ENCODE measurements at regions not wholly inside any gene's neighbourhood (a gene's known extent, or its start where the extent isn't known, plus 50 kb on each side); places are given as distances from the start of the nearest gene placed in this dataset.
A peak's percentile ranks its signal among the peaks of the same experiment; 100 is the strongest.

DNA sequence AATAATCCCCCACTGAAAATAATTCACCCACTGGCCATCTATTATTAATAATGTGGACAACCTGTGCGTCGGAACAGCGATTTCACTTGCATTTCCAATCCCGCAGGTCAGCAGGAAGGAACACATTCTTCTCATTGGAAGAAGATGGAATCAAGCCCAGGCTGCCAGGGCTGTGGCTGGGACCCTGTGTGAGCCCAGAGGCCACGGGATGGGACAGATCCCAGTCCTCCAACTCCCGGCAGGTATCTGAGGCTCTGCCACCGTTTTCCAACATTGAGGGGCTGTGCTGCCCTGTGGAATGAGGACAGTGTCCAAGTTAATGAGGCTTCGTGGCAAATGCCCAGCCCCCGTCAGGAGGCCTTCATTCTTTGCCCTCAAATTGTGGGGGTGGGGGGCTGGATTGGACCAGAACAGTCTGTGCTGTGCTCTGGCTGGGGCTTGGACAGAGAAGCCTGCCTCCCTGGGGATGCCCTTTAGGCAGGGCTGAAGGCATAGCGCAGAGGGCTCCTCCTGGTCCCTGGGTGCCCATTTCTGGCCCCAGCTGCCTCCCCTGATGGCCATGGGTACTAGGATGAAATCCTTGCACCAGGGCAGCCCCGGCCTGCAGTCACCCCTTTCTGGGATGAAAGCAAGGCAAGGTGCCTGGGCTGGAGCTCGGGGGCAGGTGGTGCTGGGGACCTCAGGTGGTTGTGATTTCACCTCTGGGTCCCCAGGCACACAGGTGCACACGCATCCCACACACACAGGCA lies 195.0 kb upstream of the PPP1R26 start:
- no peak overlapping the region for H2BK5ac ChIP-seq (ENCODE audit: low read depth, low read length, poor library complexity, severe bottlenecking)
- ATAC-seq (ENCODE audit: low read depth) (no peak), DNase-seq (no peak)
- intact Hi-C loops (cut with micrococcal nuclease): no loop called here
- H4K20me1 ChIP-seq (ENCODE audit: insufficient read depth, low read length): no peaks in the 10 kb centered on the region
- no peak overlapping the region for H2AK5ac ChIP-seq (ENCODE audit: low read depth, low read length)
- no peak overlapping the region for H2BK15ac ChIP-seq (ENCODE audit: low read depth, low read length)
- no peak overlapping the region for H2BK20ac ChIP-seq (ENCODE audit: low read depth, low read length)
- ChIA-PET POLR2A (ENCODE audit: unreplicated experiment) (no interaction called here), CTCF (no interaction called here)
- H2AFZ ChIP-seq (replicated peaks; ENCODE audit: low read length, poor library complexity): no peak overlapping the region
- H3K4me3 ChIP-seq (ENCODE audit: insufficient read depth, low read depth, low read length): no peak overlapping the region
- no peak overlapping the region for H2BK120ac ChIP-seq (ENCODE audit: low read depth, low read length)
- H4K91ac ChIP-seq (ENCODE audit: insufficient read depth, low read depth, low read length): no peak overlapping the region
- H3K27ac ChIP-seq (ENCODE audit: insufficient read depth, low read length): no peak overlapping the region
- dilution Hi-C loops (cut with HindIII; ENCODE audit: low sequenced_read_pairs, unreplicated experiment): no loop called here
- H3K9me3 ChIP-seq (ENCODE audit: control insufficient read depth, insufficient read depth, low read length): peaks cover 32% of the 10 kb centered on the region
- H3K56ac ChIP-seq (ENCODE audit: extremely low read depth, insufficient read depth, low read length): no peak overlapping the region
- H3K4me2 ChIP-seq (ENCODE audit: low read depth, low read length): no peak overlapping the region
- no peak overlapping the region for H3K14ac ChIP-seq (replicated peaks; ENCODE audit: low read depth, low read length)
- no peak overlapping the region for H4K8ac ChIP-seq (ENCODE audit: low read depth in 2 of 2, low read length in 2 of 2)
- in situ Hi-C loops (cut with MboI; ENCODE audit: low sequenced_read_pairs): no loop called here
- 66% methylated on average over 4 of the region's 13 CpGs; no CpG with 5 or more reads in 1 of the 2 experiments for WGBS, 2 experiments (ENCODE audit: extremely low coverage in 2 of 2, insufficient read length in 1 of 2)
- no peak overlapping the region for H3K23ac ChIP-seq (ENCODE audit: low read depth, low read length)
- H3K18ac ChIP-seq (ENCODE audit: low read depth, low read length): no peak overlapping the region
- H4K5ac ChIP-seq (ENCODE audit: low read depth, low read length): no peak overlapping the region
- peak overlapping the region; percentile 37 for H2AK9ac ChIP-seq (replicated peaks; ENCODE audit: low read depth, low read length, poor library complexity)
- TF ChIP-seq, protein P1, sequence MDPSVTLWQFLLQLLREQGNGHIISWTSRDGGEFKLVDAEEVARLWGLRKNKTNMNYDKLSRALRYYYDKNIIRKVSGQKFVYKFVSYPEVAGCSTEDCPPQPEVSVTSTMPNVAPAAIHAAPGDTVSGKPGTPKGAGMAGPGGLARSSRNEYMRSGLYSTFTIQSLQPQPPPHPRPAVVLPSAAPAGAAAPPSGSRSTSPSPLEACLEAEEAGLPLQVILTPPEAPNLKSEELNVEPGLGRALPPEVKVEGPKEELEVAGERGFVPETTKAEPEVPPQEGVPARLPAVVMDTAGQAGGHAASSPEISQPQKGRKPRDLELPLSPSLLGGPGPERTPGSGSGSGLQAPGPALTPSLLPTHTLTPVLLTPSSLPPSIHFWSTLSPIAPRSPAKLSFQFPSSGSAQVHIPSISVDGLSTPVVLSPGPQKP (IDR thresholded peaks at IDR 0.05; ENCODE audit: borderline replicate concordance, low read depth, low read length): no peak
- TF ChIP-seq CEBPB (IDR thresholded peaks at IDR 0.05; ENCODE audit: low read depth, low read length) (no peak), NFE2L2 (IDR thresholded peaks at IDR 0.05; ENCODE audit: low read depth, low read length) (no peak), RCOR1 (IDR thresholded peaks at IDR 0.05; ENCODE audit: insufficient replicate concordance, low read length) (no peak), SMC3 (IDR thresholded peaks at IDR 0.05; ENCODE audit: low read depth, low read length) (no peak), MXI1 (IDR thresholded peaks at IDR 0.05; ENCODE audit: borderline replicate concordance, low read depth, low read length) (no peak), MAZ (IDR thresholded peaks at IDR 0.05; ENCODE audit: borderline replicate concordance, low read depth, low read length) (no peak), POLR2A (IDR thresholded peaks at IDR 0.05; ENCODE audit: low read depth, low read length) (no peak), MAFK (IDR thresholded peaks at IDR 0.05; ENCODE audit: low read depth, low read length) (no peak), BHLHE40 (IDR thresholded peaks at IDR 0.05; ENCODE audit: low read depth, low read length) (no peak), RAD21 (IDR thresholded peaks at IDR 0.05; ENCODE audit: low read length) (no peak), FOS (IDR thresholded peaks at IDR 0.05; ENCODE audit: low read depth, low read length) (no peak), RFX5 (IDR thresholded peaks at IDR 0.05; ENCODE audit: low read depth, low read length) (no peak), CHD1 (IDR thresholded peaks at IDR 0.05; ENCODE audit: low read depth, low read length) (no peak)
- TF ChIP-seq, protein P2, sequence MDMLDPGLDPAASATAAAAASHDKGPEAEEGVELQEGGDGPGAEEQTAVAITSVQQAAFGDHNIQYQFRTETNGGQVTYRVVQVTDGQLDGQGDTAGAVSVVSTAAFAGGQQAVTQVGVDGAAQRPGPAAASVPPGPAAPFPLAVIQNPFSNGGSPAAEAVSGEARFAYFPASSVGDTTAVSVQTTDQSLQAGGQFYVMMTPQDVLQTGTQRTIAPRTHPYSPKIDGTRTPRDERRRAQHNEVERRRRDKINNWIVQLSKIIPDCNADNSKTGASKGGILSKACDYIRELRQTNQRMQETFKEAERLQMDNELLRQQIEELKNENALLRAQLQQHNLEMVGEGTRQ (IDR thresholded peaks at IDR 0.05; ENCODE audit: low read depth, low read length): no peak
- TF ChIP-seq, protein P3, sequence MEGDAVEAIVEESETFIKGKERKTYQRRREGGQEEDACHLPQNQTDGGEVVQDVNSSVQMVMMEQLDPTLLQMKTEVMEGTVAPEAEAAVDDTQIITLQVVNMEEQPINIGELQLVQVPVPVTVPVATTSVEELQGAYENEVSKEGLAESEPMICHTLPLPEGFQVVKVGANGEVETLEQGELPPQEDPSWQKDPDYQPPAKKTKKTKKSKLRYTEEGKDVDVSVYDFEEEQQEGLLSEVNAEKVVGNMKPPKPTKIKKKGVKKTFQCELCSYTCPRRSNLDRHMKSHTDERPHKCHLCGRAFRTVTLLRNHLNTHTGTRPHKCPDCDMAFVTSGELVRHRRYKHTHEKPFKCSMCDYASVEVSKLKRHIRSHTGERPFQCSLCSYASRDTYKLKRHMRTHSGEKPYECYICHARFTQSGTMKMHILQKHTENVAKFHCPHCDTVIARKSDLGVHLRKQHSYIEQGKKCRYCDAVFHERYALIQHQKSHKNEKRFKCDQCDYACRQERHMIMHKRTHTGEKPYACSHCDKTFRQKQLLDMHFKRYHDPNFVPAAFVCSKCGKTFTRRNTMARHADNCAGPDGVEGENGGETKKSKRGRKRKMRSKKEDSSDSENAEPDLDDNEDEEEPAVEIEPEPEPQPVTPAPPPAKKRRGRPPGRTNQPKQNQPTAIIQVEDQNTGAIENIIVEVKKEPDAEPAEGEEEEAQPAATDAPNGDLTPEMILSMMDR (conservative IDR thresholded peaks at IDR 0.05; ENCODE audit: low read depth, low read length): no peak
- H3K4ac ChIP-seq (ENCODE audit: low read depth, low read length): no peak overlapping the region
- BruUV-seq (replicated peaks): no TSS peak
- no peak overlapping the region for H3K9ac ChIP-seq (ENCODE audit: low read depth, low read length)
- no peaks in the 10 kb centered on the region for H3K4me1 ChIP-seq (ENCODE audit: control insufficient read depth, insufficient read depth, low read length)
- no peaks in the 10 kb centered on the region for H3K27me3 ChIP-seq (ENCODE audit: control insufficient read depth, insufficient read depth, low read length)
- no peaks in the 10 kb centered on the region for H3K79me1 ChIP-seq (ENCODE audit: low read depth in 1 of 2, low read length in 2 of 2)
- no peaks in the 10 kb centered on the region for H3K36me3 ChIP-seq (ENCODE audit: control insufficient read depth, insufficient read depth, low read length)
- no peaks in the 10 kb centered on the region for H3K9me1 ChIP-seq (ENCODE audit: insufficient read depth, low read length)

Data from IMR-90 (cell line).